A673 (cell line): ENCODE measurements at regions not wholly inside any gene's neighbourhood (a gene's known extent, or its start where the extent isn't known, plus 50 kb on each side); places are given as distances from the start of the nearest gene placed in this dataset.

Experiments
- CTCF ChIP-seq: fragments of 300-800, 200-600 bp; sonication (generic); conservative IDR thresholded peaks from 2 replicates; pipeline ENCODE4 v1.5.1; 2017; ENCODE audit warnings: low read depth, mild to moderate bottlenecking, antibody characterized with exemption, low read length, moderate library complexity, mixed read lengths
- EZH2 ChIP-seq: fragments of 200-600 bp; sonication (generic); IDR thresholded peaks from 2 replicates; pipeline ENCODE4 v1.6.1; 2017; ENCODE audit warnings: borderline replicate concordance, low read depth, mild to moderate bottlenecking, mixed read lengths, antibody characterized with exemption, low read length; ENCODE audit not compliant: poor library complexity, severe bottlenecking

GRCh38 chr5:52694648-52695047 is 93.1 kb upstream of the ITGA1 start:
- TF ChIP-seq CTCF, result no peak
- no peak for TF ChIP-seq EZH2
